GM23248 (cell line): ENCODE measurements at regions not wholly inside any gene's neighbourhood (a gene's known extent, or its start where the extent isn't known, plus 50 kb on each side); places are given as distances from the start of the nearest gene placed in this dataset.

Experiments
- EZH2 ChIP-seq: fragments of 200-600 bp; sonication (generic); IDR thresholded peaks from 2 replicates; pipeline ENCODE4 v1.6.1; 2018; ENCODE audit warnings: antibody characterized with exemption, mild to moderate bottlenecking; ENCODE audit not compliant: insufficient read depth, poor library complexity, severe bottlenecking
- EZH2phosphoT487 ChIP-seq: fragments of 200-600 bp; sonication (generic); IDR thresholded peaks from 2 replicates; pipeline ENCODE4 v1.6.1; 2018; ENCODE audit warnings: antibody characterized with exemption, moderate library complexity, mild to moderate bottlenecking, low read depth; ENCODE audit not compliant: insufficient read depth

DNA sequence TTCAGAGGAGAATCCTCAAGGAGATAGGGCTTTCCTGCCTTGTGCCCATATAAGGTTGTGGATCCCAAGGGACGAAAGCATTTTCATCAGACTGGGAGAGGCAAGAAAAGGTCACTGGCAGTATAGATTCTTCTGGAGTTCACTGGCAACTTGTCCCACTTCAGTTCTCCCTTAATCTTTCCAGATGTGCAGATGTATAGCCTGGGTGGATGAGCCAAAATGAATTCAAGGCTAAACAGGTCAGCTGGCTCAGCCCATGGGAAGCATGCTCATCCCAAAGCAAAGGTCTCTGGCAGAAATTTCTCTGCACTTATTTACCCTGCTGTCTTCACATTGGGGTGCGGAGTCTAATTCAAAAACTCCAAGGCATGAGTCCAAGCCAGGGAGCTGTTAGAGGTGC lies 148.9 kb upstream of the TNP1 start:
- TF ChIP-seq EZH2 (no peak), EZH2phosphoT487 (no peak)
